NCI-H345 treated with DMSO at 0.1 percent for 48 hours (cell line): ENCODE measurements at regions not wholly inside any gene's neighbourhood (a gene's known extent, or its start where the extent isn't known, plus 50 kb on each side); places are given as distances from the start of the nearest gene placed in this dataset.

Experiments
- DNase-seq: peaks from one replicate; lab custom pipeline; 2025; ENCODE audit not compliant: unreplicated experiment; lab: John Stamatoyannopoulos, UW

DNA sequence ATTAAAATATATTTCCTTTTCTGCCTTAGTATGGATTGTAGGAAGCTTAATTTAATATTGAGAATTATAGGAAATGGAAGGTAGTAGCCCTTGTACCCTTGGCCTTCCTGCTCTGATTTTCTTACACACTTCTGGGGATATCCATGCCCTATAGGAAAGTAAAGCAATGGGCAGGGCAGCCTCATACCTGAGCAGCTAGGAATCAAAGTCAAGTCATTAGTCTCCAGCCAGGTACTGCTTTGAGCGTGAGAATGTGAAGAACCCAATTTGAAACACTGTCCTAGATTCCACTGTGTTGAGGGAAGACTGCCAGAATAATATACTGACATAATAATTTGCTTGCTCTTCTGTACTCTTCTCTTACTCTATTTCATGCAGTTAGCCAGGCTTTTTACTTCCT, 51.0 kb upstream of the L3MBTL3 start:
- DNase-seq = no peak

DNA sequence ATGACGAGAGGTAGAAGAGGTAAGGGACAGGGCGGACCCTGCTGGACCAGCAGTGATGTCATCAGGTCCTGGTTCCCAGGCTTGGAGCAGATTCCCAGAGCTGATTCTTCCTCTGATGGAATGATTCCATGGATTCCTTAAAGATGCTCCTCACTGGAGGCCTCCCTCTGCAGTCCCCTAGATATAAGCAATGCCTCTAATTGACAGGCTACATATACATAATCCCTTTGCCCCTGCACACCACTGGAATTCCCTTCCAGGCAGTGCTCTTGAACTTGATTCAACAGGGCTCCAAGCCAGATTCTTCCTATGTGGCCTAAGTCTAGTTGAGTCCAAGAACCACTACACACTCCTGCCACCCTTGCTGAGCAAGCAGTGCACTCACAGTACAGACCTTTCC, 52.3 kb upstream of the L3MBTL3 start:
- no peak for DNase-seq

GRCh38 chr6:129965096-129965495, 53.3 kb upstream of the L3MBTL3 start:
- DNase-seq = no peak

GRCh38 chr6:129959358-129959930, 58.9 kb upstream of the L3MBTL3 start:
- no peak for DNase-seq

DNA sequence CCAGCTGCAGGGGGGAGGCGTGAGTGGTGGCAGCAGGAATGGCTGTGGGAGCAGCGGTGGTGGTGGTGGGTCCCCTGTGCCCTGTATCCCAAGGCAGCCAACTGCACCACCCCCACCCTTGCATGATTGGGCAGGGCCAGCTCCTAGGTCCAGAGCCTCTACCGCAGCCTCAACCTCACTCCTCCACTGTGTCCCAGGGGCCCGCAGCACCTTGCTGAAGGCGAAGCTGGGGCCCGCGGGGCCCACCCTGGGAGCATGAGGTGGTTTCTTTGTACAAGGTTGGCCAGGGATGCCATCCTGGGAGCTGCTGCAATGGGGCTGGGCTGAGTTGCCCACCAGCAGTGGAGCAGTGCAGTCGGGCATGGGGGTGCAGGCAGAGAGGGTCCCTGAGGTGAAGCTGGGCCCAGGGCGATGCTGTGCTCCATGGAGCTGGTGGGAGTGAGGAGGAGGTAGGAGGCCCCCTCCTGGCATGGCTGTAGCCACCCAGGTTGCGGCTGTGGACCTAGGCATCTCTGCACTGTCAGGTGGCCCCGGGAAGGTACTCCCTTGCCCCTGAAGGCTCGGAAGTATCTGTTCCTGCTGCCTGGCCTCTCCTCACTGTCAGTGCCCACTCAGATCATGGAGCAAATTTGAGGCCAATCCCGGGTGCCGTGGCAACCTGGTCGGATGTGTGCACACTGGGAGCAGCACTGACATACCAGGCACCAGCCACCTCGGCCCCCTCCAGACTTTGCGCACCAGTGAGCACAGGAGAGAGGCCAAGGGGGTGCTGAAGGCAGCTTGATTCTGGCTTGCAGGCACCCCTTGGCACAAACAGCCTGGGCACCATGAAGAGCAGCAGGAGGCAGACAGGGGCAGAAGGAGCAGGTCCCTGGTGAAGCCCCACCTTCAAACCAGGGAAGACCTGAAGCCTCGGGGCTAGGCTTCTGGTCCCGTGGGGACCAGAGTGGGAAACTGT, 60.2 kb upstream of the L3MBTL3 start:
- no peak for DNase-seq

GRCh38 chr6:129955584-129955983, 62.8 kb upstream of the L3MBTL3 start:
- no peak for DNase-seq

- DNase-seq = no peak
These were observed 63.5 kb upstream of the L3MBTL3 start for GRCh38 chr6:129954749-129955431.

DNA sequence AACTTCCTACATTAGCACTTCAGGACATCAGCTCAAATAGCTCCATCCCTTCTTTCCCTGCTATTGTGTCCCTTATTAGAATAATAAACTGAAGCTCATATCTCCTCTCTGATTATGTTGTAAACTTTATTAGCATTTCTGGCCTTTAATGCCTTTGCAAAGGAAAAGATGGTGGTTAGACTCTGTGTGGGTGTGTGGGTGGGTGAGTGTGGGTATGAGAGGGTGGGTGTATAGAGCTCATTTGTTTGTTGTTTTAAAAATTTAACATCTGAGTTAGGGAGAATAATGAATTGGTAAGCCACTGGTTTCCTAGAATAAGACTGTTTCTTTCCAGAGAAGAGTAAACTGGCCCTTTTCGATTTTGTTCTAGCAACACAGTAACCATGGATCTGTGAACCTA, 70.6 kb upstream of the L3MBTL3 start:
- no peak for DNase-seq

GRCh38 chr6:129946439-129947140, 71.8 kb upstream of the L3MBTL3 start:
- no peak for DNase-seq

DNA sequence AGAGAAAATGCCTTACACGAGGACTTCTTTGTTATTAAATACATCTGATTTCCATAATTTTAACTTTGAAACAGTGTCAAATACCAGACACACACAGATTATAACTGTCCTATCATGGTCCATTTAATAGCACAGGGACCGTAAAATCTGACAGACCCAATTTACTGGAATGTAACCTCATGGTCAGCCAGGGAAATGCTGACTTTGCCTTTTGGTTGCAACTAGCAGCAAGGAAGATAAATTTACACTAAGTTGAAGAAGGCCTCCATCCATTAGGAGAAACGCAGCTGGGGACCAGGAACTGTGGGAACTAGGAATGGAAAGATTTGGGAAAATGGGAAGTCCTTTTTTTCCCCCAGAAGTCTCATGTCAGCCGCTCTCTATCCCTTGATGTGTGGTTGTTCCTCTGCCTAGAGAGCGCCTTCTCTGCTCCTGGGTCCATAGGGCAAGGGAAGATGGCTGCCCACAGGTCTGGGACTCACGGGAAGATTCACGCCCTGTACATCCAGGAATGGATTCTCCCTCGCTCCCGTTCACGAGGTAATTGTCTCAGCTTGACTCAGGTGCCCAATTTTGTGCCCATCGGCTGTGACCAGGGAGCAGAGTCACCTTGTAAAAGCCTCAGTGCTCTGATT, 74.6 kb upstream of the L3MBTL3 start:
- no peak for DNase-seq

DNA sequence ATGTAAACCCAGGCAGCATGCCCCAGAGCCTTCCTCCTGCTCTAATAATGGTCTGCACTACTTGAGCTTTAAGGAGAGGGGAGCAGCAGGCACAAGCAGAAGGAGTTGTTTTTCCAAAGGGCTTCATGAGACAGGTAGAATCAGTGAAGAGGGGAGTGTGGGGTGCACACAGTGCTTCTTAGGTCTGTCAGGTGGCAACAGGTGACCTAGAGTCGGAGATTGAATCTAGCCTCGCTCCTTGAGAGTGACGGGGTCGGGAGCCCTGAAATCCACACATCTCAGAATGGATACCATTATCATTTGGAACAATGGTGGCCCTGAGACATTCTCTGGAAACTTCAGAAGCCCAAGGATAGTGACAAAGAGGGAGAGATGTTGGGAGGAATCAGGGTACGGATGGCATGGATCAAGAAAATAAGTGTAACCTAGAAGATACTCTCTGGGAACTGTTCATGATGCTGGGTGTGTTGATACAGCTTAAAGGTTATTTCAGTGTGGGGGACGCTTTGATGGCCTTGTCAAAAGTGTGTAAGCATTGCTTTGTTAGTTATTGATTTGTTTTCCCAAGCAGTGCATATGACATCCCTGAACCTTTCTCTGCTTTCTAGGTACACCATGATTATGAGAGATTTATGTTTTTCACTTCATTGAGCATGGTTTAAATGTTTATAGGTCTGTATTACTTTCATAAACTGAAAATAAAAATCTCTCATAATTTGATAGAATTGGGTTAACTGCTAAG, 77.8 kb upstream of the L3MBTL3 start:
- no peak for DNase-seq

DNA sequence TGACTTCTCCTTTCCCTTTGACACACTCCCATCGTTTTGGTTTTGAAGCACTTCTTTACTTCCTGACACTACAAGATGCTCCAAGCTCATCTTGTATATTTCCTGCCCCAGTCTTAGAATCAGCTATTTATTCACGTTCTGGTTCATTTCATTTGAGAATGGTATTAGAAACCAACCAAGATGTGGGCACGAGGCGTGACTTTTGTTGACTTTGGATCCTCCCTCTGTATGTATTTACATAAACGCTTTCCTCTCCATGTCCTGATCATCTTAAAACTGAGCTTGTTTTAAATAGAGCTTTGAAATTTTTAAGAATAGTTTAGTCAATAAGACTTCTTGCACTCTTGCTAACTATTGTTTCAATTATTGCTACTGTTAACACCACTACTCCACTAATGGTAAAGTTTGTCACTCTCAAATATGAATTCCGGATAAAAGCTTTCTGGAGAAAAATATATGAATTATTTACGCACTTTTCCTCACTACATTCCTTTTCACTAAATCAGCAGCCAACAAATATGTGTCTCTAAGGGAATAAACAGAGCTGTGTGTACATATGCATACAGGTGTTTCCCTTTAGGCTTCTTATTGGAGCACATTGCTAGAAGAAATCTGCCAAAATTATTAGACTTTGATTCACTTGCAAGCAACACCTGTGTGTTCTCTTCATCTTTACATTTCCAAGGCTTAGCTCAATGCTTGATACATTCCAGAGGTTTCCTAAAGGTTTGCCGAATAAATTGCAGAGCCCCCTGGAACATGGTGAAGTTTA, 77.3 kb upstream of the TMEM244 start:
- no peak for DNase-seq

- peak; percentile 4 for DNase-seq
These were observed 75.4 kb upstream of the TMEM244 start for GRCh38 chr6:129936329-129937165.

- DNase-seq = no peak
These were observed 71.2 kb upstream of the TMEM244 start for GRCh38 chr6:129932321-129932720.

DNA sequence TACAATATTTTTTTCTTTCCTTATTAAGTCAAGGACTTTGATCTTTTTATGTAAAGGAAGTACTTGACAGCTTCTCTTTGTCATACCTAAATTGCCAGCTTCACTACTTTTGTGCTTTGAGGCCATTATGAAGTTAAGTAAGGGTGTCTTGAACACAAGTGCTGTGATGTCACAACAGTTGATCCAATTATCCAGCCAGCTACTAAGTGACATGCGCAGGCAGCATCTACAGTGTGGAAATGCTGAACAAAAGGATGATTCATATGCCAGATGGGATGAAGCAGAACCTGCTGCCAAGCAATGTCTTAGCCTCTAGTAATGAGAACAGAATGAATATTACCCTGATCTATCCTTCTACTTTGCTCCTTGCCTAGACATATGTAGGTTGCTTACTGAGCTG, 68.3 kb upstream of the TMEM244 start:
- DNase-seq = no peak

DNA sequence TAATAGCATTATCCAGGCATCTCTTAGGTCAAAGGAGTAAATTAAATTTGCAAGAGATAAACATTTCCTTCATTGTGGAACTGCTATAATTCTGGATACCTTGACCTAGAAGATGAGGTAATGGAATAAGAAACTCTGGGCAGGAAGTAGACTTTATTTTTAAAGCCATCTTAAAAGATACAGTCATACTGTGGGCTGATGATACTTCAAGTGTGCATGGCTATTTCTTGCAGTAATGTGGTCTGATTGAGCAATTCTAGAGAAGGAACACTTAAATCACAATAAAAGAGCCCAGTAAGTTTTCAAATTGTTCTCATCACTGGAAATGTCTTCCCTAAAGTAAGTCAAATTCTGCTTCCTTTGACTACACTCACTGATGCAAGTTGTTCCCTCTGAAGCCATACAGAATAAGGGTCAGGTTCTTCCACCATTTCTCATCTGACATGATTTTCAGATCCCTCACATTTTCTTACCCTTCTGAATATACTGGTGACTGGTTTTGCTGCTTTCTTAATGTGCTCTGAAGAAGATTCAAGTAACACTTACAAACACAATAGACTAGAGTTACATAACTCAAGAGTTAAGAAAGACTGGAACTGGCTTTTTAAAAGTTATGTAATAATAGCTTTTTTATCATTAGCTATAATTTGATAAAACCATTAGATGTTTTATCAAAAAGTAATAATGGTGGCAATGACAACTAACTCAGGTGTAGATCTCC, 62.6 kb upstream of the TMEM244 start:
- DNase-seq = no peak

GRCh38 chr6:129921169-129921817, 60.2 kb upstream of the TMEM244 start:
- no peak for DNase-seq
